PFSK-1 (cell line): ENCODE measurements at regions not wholly inside any gene's neighbourhood (a gene's known extent, or its start where the extent isn't known, plus 50 kb on each side); places are given as distances from the start of the nearest gene placed in this dataset.

Source experiments
- FOXP2 ChIP-seq: optimal IDR thresholded peaks from 2 replicates; pipeline ENCODE3; 2011; ENCODE audit warnings: borderline replicate concordance, control low read depth, inconsistent platforms; ENCODE audit not compliant: insufficient read depth; ENCODE audit errors: extremely low read length, extremely low read depth
- POLR2AphosphoS5 ChIP-seq: IDR thresholded peaks from 2 replicates; pipeline ENCODE4 v1.6.1; 2012; ENCODE audit warnings: low read depth, mild to moderate bottlenecking, control low read depth, low read length, moderate library complexity

DNA sequence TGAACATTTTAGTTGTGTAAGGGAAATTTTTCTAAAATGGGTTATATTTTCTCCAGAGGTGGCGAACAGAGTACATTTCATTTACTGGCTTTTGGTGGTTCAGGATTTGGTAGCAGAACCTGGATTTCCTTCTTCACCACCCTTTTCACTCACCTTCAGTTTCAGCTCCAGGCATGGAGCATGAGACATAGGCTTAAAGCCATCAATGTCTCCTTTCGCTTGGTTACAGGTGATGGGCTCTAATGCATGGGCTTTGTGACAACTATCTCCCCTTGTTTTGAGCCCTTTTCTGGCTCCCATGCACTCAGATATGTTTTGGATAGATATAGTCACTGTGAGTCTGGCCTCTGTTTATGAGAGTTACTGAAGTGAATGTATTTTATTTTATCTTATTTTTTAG is 96.6 kb upstream of the ANKRD28 start:
- TF ChIP-seq POLR2AphosphoS5 (no peak), FOXP2 (no peak)
